NCI-H1048 (cell line): ENCODE measurements at regions not wholly inside any gene's neighbourhood (a gene's known extent, or its start where the extent isn't known, plus 50 kb on each side); places are given as distances from the start of the nearest gene placed in this dataset.
A peak's percentile ranks its signal among the peaks of the same experiment; 100 is the strongest.
"Not testable (repeated sequence)": the region's sequence is repeated elsewhere in the genome, so short reads cannot be mapped to it uniquely, and the experiment has no call there.

Source experiments
- DNase-seq: peaks from one replicate; lab custom pipeline; 2025; lab: John Stamatoyannopoulos, UW

GRCh38 chr3:5035113-5035512 lies 55.9 kb downstream of the BHLHE40 start:
- no peak for DNase-seq

GRCh38 chr3:5035692-5036391 lies 56.6 kb downstream of the BHLHE40 start:
- no peak for DNase-seq

- DNase-seq, result no peak
Observed at GRCh38 chr3:5036392-5036766, 57.1 kb downstream of the BHLHE40 start.

GRCh38 chr3:5036858-5037257 lies 57.6 kb downstream of the BHLHE40 start:
- DNase-seq, result no peak

GRCh38 chr3:5039585-5039984 lies 60.3 kb downstream of the BHLHE40 start:
- DNase-seq, result no peak

- no peak for DNase-seq
Observed at GRCh38 chr3:5041315-5041714, 62.1 kb downstream of the BHLHE40 start.

- DNase-seq, result no peak
Observed at GRCh38 chr3:5045961-5046360, 66.7 kb downstream of the BHLHE40 start.

- no peak for DNase-seq
Observed at GRCh38 chr3:5047764-5048419, 68.7 kb downstream of the BHLHE40 start.

- DNase-seq, result no peak
Observed at GRCh38 chr3:5051772-5052171, 70.3 kb upstream of the ARL8B start.

GRCh38 chr3:5052247-5052646 lies 69.8 kb upstream of the ARL8B start:
- no peak for DNase-seq

GRCh38 chr3:5053021-5053831 lies 68.9 kb upstream of the ARL8B start:
- DNase-seq, result no peak

GRCh38 chr3:5054098-5054497 lies 68.0 kb upstream of the ARL8B start:
- DNase-seq, result no peak

GRCh38 chr3:5054579-5054978 lies 67.5 kb upstream of the ARL8B start:
- DNase-seq, result not testable (repeated sequence)

GRCh38 chr3:5055357-5056110 lies 66.6 kb upstream of the ARL8B start:
- no peak for DNase-seq

- no peak for DNase-seq
Observed at GRCh38 chr3:5056111-5056391, 66.0 kb upstream of the ARL8B start.

GRCh38 chr3:5057272-5057671 lies 64.8 kb upstream of the ARL8B start:
- no peak for DNase-seq

GRCh38 chr3:5057857-5058324 lies 64.2 kb upstream of the ARL8B start:
- peak; percentile 36 for DNase-seq

GRCh38 chr3:5058471-5058951 lies 63.6 kb upstream of the ARL8B start:
- no peak for DNase-seq

GRCh38 chr3:5059782-5060181 lies 62.3 kb upstream of the ARL8B start:
- no peak for DNase-seq

GRCh38 chr3:5061218-5061569 lies 60.9 kb upstream of the ARL8B start:
- DNase-seq, result no peak

GRCh38 chr3:5063724-5064123 lies 58.4 kb upstream of the ARL8B start:
- DNase-seq, result no peak

- DNase-seq, result no peak
Observed at GRCh38 chr3:5068531-5069050, 53.5 kb upstream of the ARL8B start.
